ENCODE measurements at regions not wholly inside any gene's neighbourhood (a gene's known extent, or its start where the extent isn't known, plus 50 kb on each side); places are given as distances from the start of the nearest gene placed in this dataset.

- no peaks in the 10 kb centered on the region for H3K4me1 Mint-ChIP-seq
Observed at GRCh38 chr17:69643686-69644085, 229.2 kb downstream of the MAP2K6 start.

DNA sequence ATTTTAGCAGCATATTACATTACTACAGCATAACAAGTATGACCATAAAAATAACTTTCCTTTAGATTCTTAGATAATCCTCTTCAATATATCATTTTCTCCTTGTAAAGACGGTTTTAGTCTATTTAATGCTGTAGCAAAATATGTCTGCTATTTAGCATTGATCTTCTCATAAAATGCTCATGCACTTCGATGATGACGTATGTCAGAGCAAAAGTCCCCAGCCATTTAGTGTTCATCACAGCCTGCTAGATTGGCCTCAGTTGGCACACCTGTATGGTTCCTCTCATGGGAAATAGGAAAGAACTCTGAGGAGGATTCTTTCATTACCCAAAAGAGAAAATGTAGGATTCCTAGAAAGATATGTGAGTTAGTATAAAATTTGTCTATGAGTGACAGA is 232.2 kb downstream of the MAP2K6 start:
- CTCF ChIA-PET: no interaction called here
- ATAC-seq (no peak), DNase-seq (no peak)
- Histone ChIP-seq H3K27ac (ENCODE audit: low read depth, low read length) (no peak overlapping the region), H3K9me3 (ENCODE audit: control insufficient read depth in 2 of 3, low read length in 3 of 3) (no peaks in the 10 kb centered on the region), H3K36me3 (ENCODE audit: control insufficient read depth in 2 of 3, insufficient read depth in 3 of 3, low read length in 3 of 3) (no peaks in the 10 kb centered on the region), H3K4me3 (ENCODE audit: low read length) (no peak overlapping the region), H3K27me3 (ENCODE audit: control insufficient read depth in 2 of 2, insufficient read depth in 2 of 2, low read length in 2 of 2) (no peaks in the 10 kb centered on the region), H3K4me1 (ENCODE audit: control insufficient read depth in 2 of 2, insufficient read depth in 2 of 2, low read length in 2 of 2) (no peaks in the 10 kb centered on the region)
- H3K9me3 Mint-ChIP-seq: peaks cover 0 to 9% (median 0%) of the 10 kb centered on the region in 11 donors
- H3K27ac Mint-ChIP-seq: no peak overlapping the region
- POLR2A ChIA-PET: no interaction called here
- no peak overlapping the region for H3K4me3 Mint-ChIP-seq
- H3K4me1 Mint-ChIP-seq: no peaks in the 10 kb centered on the region
- peaks cover 0 to 12% (median 0%) of the 10 kb centered on the region in 5 donors for H3K27me3 Mint-ChIP-seq
- H3K36me3 Mint-ChIP-seq: no peaks in the 10 kb centered on the region
- intact Hi-C loops (cut with micrococcal nuclease): no loop called here

More at GRCh38 chr17:69643686-69644085, 229.2 kb downstream of the MAP2K6 start:
- Histone ChIP-seq H3K36me3 (ENCODE audit: control insufficient read depth in 2 of 3, insufficient read depth in 3 of 3, low read length in 3 of 3) (no peaks in the 10 kb centered on the region), H3K9me3 (ENCODE audit: control insufficient read depth in 2 of 3, low read length in 3 of 3) (no peaks in the 10 kb centered on the region), H3K27ac (ENCODE audit: low read depth, low read length) (no peak overlapping the region), H3K27me3 (ENCODE audit: control insufficient read depth in 2 of 2, insufficient read depth in 2 of 2, low read length in 2 of 2) (no peaks in the 10 kb centered on the region), H3K4me1 (ENCODE audit: control insufficient read depth in 2 of 2, insufficient read depth in 2 of 2, low read length in 2 of 2) (no peaks in the 10 kb centered on the region), H3K4me3 (ENCODE audit: low read length) (no peak overlapping the region)
- Mint-ChIP-seq H3K36me3 (no peaks in the 10 kb centered on the region), H3K4me3 (no peak overlapping the region), H3K27ac (no peak overlapping the region), H3K9me3 (peaks cover 0 to 8% (median 0%) of the 10 kb centered on the region in 11 donors), H3K27me3 (peaks cover 0 to 9% (median 0%) of the 10 kb centered on the region in 5 donors)
- no peak for ATAC-seq
- intact Hi-C loops (cut with micrococcal nuclease): no loop called here
- ChIA-PET POLR2A (no interaction called here), CTCF (no interaction called here)
- DNase-seq: no peak

DNA sequence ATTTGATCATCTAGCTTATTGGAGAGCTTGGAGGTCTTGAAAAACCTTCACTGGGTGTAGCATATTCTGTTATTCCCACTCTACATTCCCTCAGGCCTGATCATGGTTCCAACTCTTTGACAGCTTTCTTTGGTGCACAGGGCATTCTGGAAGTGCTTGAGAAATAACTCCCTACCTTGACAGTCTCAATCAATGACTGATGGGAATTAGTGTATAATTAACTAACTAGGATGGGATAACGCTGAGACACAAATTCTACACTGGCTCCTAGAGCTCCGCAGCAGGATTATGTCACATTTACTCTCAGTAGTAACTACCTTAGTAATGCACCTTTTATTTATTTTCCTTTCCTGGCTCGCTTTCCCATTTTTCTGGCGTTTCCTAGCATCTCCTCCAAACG is 236.4 kb downstream of the MAP2K6 start:
- Mint-ChIP-seq H3K4me3 (no peak overlapping the region), H3K4me1 (no peaks in the 10 kb centered on the region), H3K27ac (no peak overlapping the region), H3K36me3 (no peaks in the 10 kb centered on the region), H3K27me3 (peaks cover 0 to 13% (median 5%) of the 10 kb centered on the region in 5 donors), H3K9me3 (peaks cover 0 to 26% (median 4%) of the 10 kb centered on the region in 11 donors)
- ChIA-PET POLR2A (no interaction called here), CTCF (no interaction called here)
- H3K9me3 ChIP-seq (ENCODE audit: control insufficient read depth in 2 of 3, low read length in 3 of 3): no peaks in the 10 kb centered on the region
- no peaks in the 10 kb centered on the region for H3K27me3 ChIP-seq (ENCODE audit: control insufficient read depth in 2 of 2, insufficient read depth in 2 of 2, low read length in 2 of 2)
- DNase-seq: no peak
- no peak for ATAC-seq
- H3K27ac ChIP-seq (ENCODE audit: low read depth, low read length): no peak overlapping the region
- intact Hi-C loops (cut with micrococcal nuclease): no loop called here
- H3K4me1 ChIP-seq (ENCODE audit: control insufficient read depth in 2 of 2, insufficient read depth in 2 of 2, low read length in 2 of 2): no peaks in the 10 kb centered on the region
- H3K4me3 ChIP-seq (ENCODE audit: low read length): no peak overlapping the region
- H3K36me3 ChIP-seq (ENCODE audit: control insufficient read depth in 2 of 3, insufficient read depth in 3 of 3, low read length in 3 of 3): no peaks in the 10 kb centered on the region

- Mint-ChIP-seq H3K4me1 (no peaks in the 10 kb centered on the region), H3K36me3 (no peaks in the 10 kb centered on the region), H3K4me3 (no peak overlapping the region), H3K27ac (no peak overlapping the region), H3K9me3 (peaks cover 0 to 26% (median 4%) of the 10 kb centered on the region in 11 donors), H3K27me3 (peaks cover 0 to 13% (median 5%) of the 10 kb centered on the region in 5 donors)
- Histone ChIP-seq H3K4me3 (ENCODE audit: low read length) (no peak overlapping the region), H3K27me3 (ENCODE audit: control insufficient read depth in 2 of 2, insufficient read depth in 2 of 2, low read length in 2 of 2) (no peaks in the 10 kb centered on the region), H3K36me3 (ENCODE audit: control insufficient read depth in 2 of 3, insufficient read depth in 3 of 3, low read length in 3 of 3) (no peaks in the 10 kb centered on the region), H3K9me3 (ENCODE audit: control insufficient read depth in 2 of 3, low read length in 3 of 3) (no peaks in the 10 kb centered on the region), H3K4me1 (ENCODE audit: control insufficient read depth in 2 of 2, insufficient read depth in 2 of 2, low read length in 2 of 2) (no peaks in the 10 kb centered on the region), H3K27ac (ENCODE audit: low read depth, low read length) (no peak overlapping the region)
- POLR2A ChIA-PET: no interaction called here
- intact Hi-C loops (cut with micrococcal nuclease): no loop called here
- DNase-seq (no peak), ATAC-seq (no peak)
- CTCF ChIA-PET: no interaction called here
Observed at GRCh38 chr17:69651921-69652320, 237.4 kb downstream of the MAP2K6 start.

DNA sequence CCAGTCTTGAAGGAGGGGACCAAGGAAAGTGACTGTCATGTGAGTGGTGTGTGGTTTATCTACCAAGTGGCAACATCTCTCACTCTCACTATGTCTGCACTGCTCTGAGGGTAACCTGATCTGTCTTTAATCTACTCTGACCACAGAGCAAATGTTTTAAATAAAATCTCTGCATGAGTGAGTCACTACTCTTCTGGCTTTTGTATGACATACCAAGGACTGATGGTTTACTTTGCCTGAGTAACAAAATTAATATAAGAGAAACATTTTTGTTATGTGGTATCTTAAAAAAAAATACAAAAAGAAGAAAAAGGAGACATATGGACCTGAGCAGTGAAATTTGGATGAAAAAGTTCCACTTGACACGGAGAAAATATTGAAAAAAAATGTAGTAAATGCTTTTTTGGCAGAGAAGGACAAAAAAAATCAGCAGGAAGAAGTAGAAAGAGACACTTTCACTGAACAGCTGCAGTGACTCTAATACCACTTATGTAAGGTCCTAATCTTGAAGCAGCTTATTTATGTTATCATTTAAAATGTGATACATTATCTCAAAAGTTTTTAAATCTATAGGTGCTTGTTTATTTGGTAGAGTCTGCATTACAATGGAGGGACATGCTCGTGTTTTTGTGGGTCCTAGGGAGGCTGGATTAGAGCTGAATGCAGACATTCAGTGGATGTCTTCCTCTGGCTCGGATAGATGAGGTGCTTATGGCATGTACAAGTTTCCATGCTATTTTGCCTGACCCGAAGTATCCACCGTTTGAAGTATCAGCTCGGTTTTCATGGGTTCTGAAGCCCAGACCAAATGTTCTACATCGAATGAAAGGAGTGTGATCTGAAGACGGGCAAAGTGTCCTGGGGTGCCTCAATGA is 240.7 kb downstream of the MAP2K6 start:
- H3K27ac ChIP-seq (ENCODE audit: low read depth, low read length): no peak overlapping the region
- H3K4me3 ChIP-seq (ENCODE audit: low read length): no peak overlapping the region
- no peaks in the 10 kb centered on the region for H3K27me3 ChIP-seq (ENCODE audit: control insufficient read depth in 2 of 2, insufficient read depth in 2 of 2, low read length in 2 of 2)
- Mint-ChIP-seq H3K36me3 (no peaks in the 10 kb centered on the region), H3K27ac (no peak overlapping the region), H3K4me3 (no peak overlapping the region), H3K9me3 (peaks cover 0 to 17% (median 2%) of the 10 kb centered on the region in 11 donors), H3K4me1 (no peaks in the 10 kb centered on the region), H3K27me3 (peaks cover 0 to 8% (median 2%) of the 10 kb centered on the region in 5 donors)
- DNase-seq: no peak
- intact Hi-C loops (cut with micrococcal nuclease): no loop called here
- CTCF ChIA-PET: no interaction called here
- H3K4me1 ChIP-seq (ENCODE audit: control insufficient read depth in 2 of 2, insufficient read depth in 2 of 2, low read length in 2 of 2): no peaks in the 10 kb centered on the region
- POLR2A ChIA-PET: no interaction called here
- no peaks in the 10 kb centered on the region for H3K9me3 ChIP-seq (ENCODE audit: control insufficient read depth in 2 of 3, low read length in 3 of 3)
- H3K36me3 ChIP-seq (ENCODE audit: control insufficient read depth in 2 of 3, insufficient read depth in 3 of 3, low read length in 3 of 3): no peaks in the 10 kb centered on the region
- ATAC-seq: no peak

- Histone ChIP-seq H3K9me3 (ENCODE audit: control insufficient read depth in 2 of 3, low read length in 3 of 3) (no peaks in the 10 kb centered on the region), H3K4me1 (ENCODE audit: control insufficient read depth in 2 of 2, insufficient read depth in 2 of 2, low read length in 2 of 2) (no peaks in the 10 kb centered on the region), H3K36me3 (ENCODE audit: control insufficient read depth in 2 of 3, insufficient read depth in 3 of 3, low read length in 3 of 3) (no peaks in the 10 kb centered on the region), H3K27me3 (ENCODE audit: control insufficient read depth in 2 of 2, insufficient read depth in 2 of 2, low read length in 2 of 2) (no peaks in the 10 kb centered on the region), H3K27ac (ENCODE audit: low read depth, low read length) (no peak overlapping the region), H3K4me3 (ENCODE audit: low read length) (no peak overlapping the region)
- Mint-ChIP-seq H3K9me3 (peaks cover 0 to 19% (median 3%) of the 10 kb centered on the region in 11 donors), H3K36me3 (no peaks in the 10 kb centered on the region), H3K4me3 (no peak overlapping the region), H3K4me1 (no peaks in the 10 kb centered on the region), H3K27me3 (peaks cover 0 to 8% (median 2%) of the 10 kb centered on the region in 5 donors), H3K27ac (no peak overlapping the region)
- ChIA-PET POLR2A (no interaction called here), CTCF (no interaction called here)
- intact Hi-C loops (cut with micrococcal nuclease): no loop called here
- DNase-seq (no peak), ATAC-seq (no peak)
Observed at GRCh38 chr17:69655902-69656301, 241.4 kb downstream of the MAP2K6 start.

All from naive thymus-derived CD4-positive, alpha-beta T cell (primary cell).